Smooth muscle cell (in vitro differentiated cells): ENCODE measurements at regions not wholly inside any gene's neighbourhood (a gene's known extent, or its start where the extent isn't known, plus 50 kb on each side); places are given as distances from the start of the nearest gene placed in this dataset.

Experiments used
- DNase-seq: peaks from one replicate; lab custom pipeline; 2025; ENCODE audit not compliant: unreplicated experiment; lab: John Stamatoyannopoulos, UW
- H2AFZ ChIP-seq: fragments of 200-600 bp; sonication (generic); 2 replicates; pipeline ENCODE4 v1.6.0; 2016; ENCODE audit warnings: antibody characterized with exemption, low read depth, mild to moderate bottlenecking
- H3F3A ChIP-seq: fragments of 200-600 bp; sonication (generic); 2 replicates; pipeline ENCODE4 v1.6.0; 2017; ENCODE audit warnings: antibody characterized with exemption, low read depth
- H3K27ac ChIP-seq: fragments of 200-600 bp; sonication (generic); 2 replicates; pipeline ENCODE4 v1.5.1; 2016; ENCODE audit warnings: low read depth, mild to moderate bottlenecking
- H3K27me3 ChIP-seq: fragments of 200-600 bp; sonication (generic); 2 replicates; pipeline ENCODE4 v1.6.1; 2016; ENCODE audit warnings: low read depth, mild to moderate bottlenecking
- H3K36me3 ChIP-seq: fragments of 200-600 bp; sonication (generic); 2 replicates; pipeline ENCODE4 v1.5.1; 2016; ENCODE audit warnings: low read depth
- H3K4me1 ChIP-seq: fragments of 200-600 bp; sonication (generic); 2 replicates; pipeline ENCODE4 v1.5.1; 2016; ENCODE audit warnings: low read depth
- H3K4me2 ChIP-seq: fragments of 200-600 bp; sonication (generic); 2 replicates; pipeline ENCODE4 v1.6.0; 2016; ENCODE audit warnings: mild to moderate bottlenecking
- H3K4me3 ChIP-seq: fragments of 200-600 bp; sonication (generic); 2 replicates; pipeline ENCODE4 v1.5.1; 2016; ENCODE audit warnings: mild to moderate bottlenecking
- H3K79me2 ChIP-seq: fragments of 200-600 bp; sonication (generic); 2 replicates; pipeline ENCODE4 v1.6.0; 2016; ENCODE audit warnings: low read depth, mild to moderate bottlenecking
- H3K9ac ChIP-seq: fragments of 200-600 bp; sonication (generic); 2 replicates; pipeline ENCODE4 v1.6.0; 2016; ENCODE audit warnings: low read depth
- H3K9me3 ChIP-seq: fragments of 200-600 bp; sonication (generic); replicated peaks from 2 replicates; pipeline ENCODE4 v1.5.1; 2016; ENCODE audit warnings: low read depth
- H4K20me1 ChIP-seq: fragments of 200-600 bp; sonication (generic); 2 replicates; pipeline ENCODE4 v1.6.0; 2016; ENCODE audit warnings: low read depth
- CTCF ChIP-seq: fragments of 200-600 bp; sonication (generic); IDR thresholded peaks from 2 replicates; pipeline ENCODE4 v1.5.1; 2017; ENCODE audit warnings: borderline replicate concordance, mild to moderate bottlenecking, antibody characterized with exemption; ENCODE audit not compliant: insufficient read depth, poor library complexity, severe bottlenecking
- WGBS: methylation state at CpG from one replicate; pipeline ENCODE4 v1.1.7; 2016; ENCODE audit warnings: low lambda C conversion rate; 5-methylcytosine and 5-hydroxymethylcytosine counted together

GRCh38 chr9:23423999-23424398, 402.0 kb downstream of the ELAVL2 start:
- H3K4me1 ChIP-seq = no peaks in the 10 kb centered on the region
- 92% methylated on average over 6 of the region's 6 CpGs for WGBS

GRCh38 chr9:23426144-23426543, 399.9 kb downstream of the ELAVL2 start:
- no peak overlapping the region for H3K4me3 ChIP-seq
- TF ChIP-seq CTCF = no peak
- H3K79me2 ChIP-seq = no peaks in the 10 kb centered on the region
- no peaks in the 10 kb centered on the region for H3K4me1 ChIP-seq
- no peak overlapping the region for H3K27ac ChIP-seq
- no peak for DNase-seq
- H3K36me3 ChIP-seq = no peaks in the 10 kb centered on the region
- no peaks in the 10 kb centered on the region for H4K20me1 ChIP-seq
- H3F3A ChIP-seq = no peaks in the 10 kb centered on the region
- no peaks in the 10 kb centered on the region for H3K27me3 ChIP-seq
- H3K9ac ChIP-seq = no peak overlapping the region
- no peak overlapping the region for H2AFZ ChIP-seq
- 97% methylated on average over 1 of the region's 1 CpG for WGBS
- no peak overlapping the region for H3K4me2 ChIP-seq
- no peaks in the 10 kb centered on the region for H3K9me3 ChIP-seq

More at GRCh38 chr9:23423999-23424398, 402.0 kb downstream of the ELAVL2 start:
- no peak overlapping the region for H3K9ac ChIP-seq
- H4K20me1 ChIP-seq = no peaks in the 10 kb centered on the region
- H3K4me3 ChIP-seq = no peak overlapping the region
- H3K36me3 ChIP-seq = no peaks in the 10 kb centered on the region
- DNase-seq = no peak
- no peaks in the 10 kb centered on the region for H3K27me3 ChIP-seq
- H3K4me2 ChIP-seq = no peak overlapping the region
- no peaks in the 10 kb centered on the region for H3F3A ChIP-seq
- no peak overlapping the region for H2AFZ ChIP-seq
- no peaks in the 10 kb centered on the region for H3K79me2 ChIP-seq
- no peaks in the 10 kb centered on the region for H3K9me3 ChIP-seq
- no peak for TF ChIP-seq CTCF
- H3K27ac ChIP-seq = no peak overlapping the region

- Histone ChIP-seq H4K20me1 (no peaks in the 10 kb centered on the region), H3K27ac (no peak overlapping the region), H3K9ac (no peak overlapping the region), H3K9me3 (no peaks in the 10 kb centered on the region), H2AFZ (no peak overlapping the region), H3K36me3 (no peaks in the 10 kb centered on the region), H3K4me2 (no peak overlapping the region), H3K4me1 (no peaks in the 10 kb centered on the region), H3K79me2 (no peaks in the 10 kb centered on the region), H3K27me3 (no peaks in the 10 kb centered on the region), H3F3A (no peaks in the 10 kb centered on the region), H3K4me3 (no peak overlapping the region)
- TF ChIP-seq CTCF = no peak
- no peak for DNase-seq
- 76% methylated on average over 5 of the region's 5 CpGs for WGBS
Measured at GRCh38 chr9:23431459-23431858, 394.6 kb downstream of the ELAVL2 start.

DNA sequence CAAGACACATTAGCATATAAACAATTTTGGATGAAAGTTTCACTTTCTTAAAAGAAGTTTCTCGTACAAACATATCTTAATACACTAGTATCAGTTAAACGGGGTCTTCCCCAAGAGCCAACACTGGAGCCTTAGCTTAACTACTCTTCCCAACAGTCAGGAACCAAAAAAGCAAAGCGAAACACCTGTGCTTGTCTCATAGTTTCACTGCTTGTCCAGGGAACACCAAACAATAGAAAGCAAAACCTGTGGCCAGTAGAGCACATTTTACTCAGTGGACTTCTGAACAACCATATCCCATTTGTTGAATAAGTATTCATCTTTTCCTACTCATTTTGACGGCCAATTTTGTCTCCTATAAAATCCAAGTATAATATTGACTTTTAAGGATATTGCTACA, 391.4 kb downstream of the ELAVL2 start:
- Histone ChIP-seq H3K4me3 (no peak overlapping the region), H3K4me2 (no peak overlapping the region), H4K20me1 (no peaks in the 10 kb centered on the region), H2AFZ (no peak overlapping the region), H3K79me2 (no peaks in the 10 kb centered on the region), H3K36me3 (no peaks in the 10 kb centered on the region), H3K9me3 (no peaks in the 10 kb centered on the region), H3K9ac (no peak overlapping the region), H3K4me1 (no peaks in the 10 kb centered on the region), H3K27me3 (no peaks in the 10 kb centered on the region), H3K27ac (no peak overlapping the region), H3F3A (no peaks in the 10 kb centered on the region)
- WGBS = 89% methylated on average over 4 of the region's 4 CpGs
- TF ChIP-seq CTCF = no peak
- no peak for DNase-seq
